Endothelial cell of umbilical vein (primary cell): ENCODE measurements at regions not wholly inside any gene's neighbourhood (a gene's known extent, or its start where the extent isn't known, plus 50 kb on each side); places are given as distances from the start of the nearest gene placed in this dataset.

Experiments
- BruUV-seq: library from RNA; stranded (reverse); fragments of 400-500 nt; replicated peaks from 2 replicates; lab custom pipeline; 2021; lab: Mats Ljungman, UMichigan
- CTCF ChIA-PET: fragments of 300-600, 350-600 bp; sonication (Branson Sonifier 250); formaldehyde crosslinking; loops from one replicate; lab custom pipeline; 2021; ENCODE audit warnings: antibody characterized with exemption, inconsistent platforms; lab: Charles Lee
- POLR2A ChIA-PET: fragments of 300-600, 350-600 bp; sonication (Branson Sonifier 250); formaldehyde crosslinking; loops from one replicate; lab custom pipeline; 2021; ENCODE audit warnings: antibody characterized with exemption, inconsistent platforms; lab: Charles Lee
- DNase-seq: peaks from one replicate; pipeline ENCODE4 v3.0.0-alpha.2; 2011; ENCODE audit warnings: low read depth, low spot score
- FAIRE-seq: peaks from 2 replicates; lab custom pipeline; 2011; peaks lifted over from hg19 to GRCh38; lab: Jason Lieb, UNC
- H2AFZ ChIP-seq: 2 replicates; pipeline ENCODE4 v1.6.0; 2012; ENCODE audit warnings: low read depth, low read length, control low read depth, inconsistent platforms
- H3K27ac ChIP-seq: 2 replicates; pipeline ENCODE4 v1.5.1; 2011; ENCODE audit warnings: low read depth, mild to moderate bottlenecking, control low read depth, low read length, moderate library complexity; ENCODE audit not compliant: insufficient read depth
- H3K27me3 ChIP-seq, 2 experiments: 2 replicates each; pipeline versions ENCODE4 v1.6.0 to v1.6.1; 2011; ENCODE audit warnings: low read length in 2 of 2, mixed read lengths in 1 of 2; ENCODE audit not compliant: control insufficient read depth in 2 of 2, insufficient read depth in 2 of 2
- H3K36me3 ChIP-seq, 2 experiments: 2 replicates in 1 of 2; 3 replicates in 1 of 2; pipeline ENCODE4 v1.5.1; 2011; ENCODE audit warnings: low read length in 2 of 2, mild to moderate bottlenecking in 1 of 2, moderate library complexity in 1 of 2; ENCODE audit not compliant: control insufficient read depth in 2 of 2, insufficient read depth in 2 of 2; ENCODE audit errors: extremely low read depth in 1 of 2
- H3K4me1 ChIP-seq: 3 replicates; pipeline ENCODE4 v1.5.1; 2011; ENCODE audit warnings: mild to moderate bottlenecking, low read length; ENCODE audit not compliant: control insufficient read depth, insufficient read depth; ENCODE audit errors: extremely low read depth
- H3K4me2 ChIP-seq: 2 replicates; pipeline ENCODE4 v1.6.1; 2011; ENCODE audit warnings: low read length, control low read depth, mixed read lengths; ENCODE audit not compliant: insufficient read depth
- H3K4me3 ChIP-seq, 3 experiments: fragments of 200-600 bp in 1 of 3; sonication (generic), shearing (Covaris generic) in 1 of 3; replicated peaks in 1 of 3; 2 replicates each; pipeline ENCODE4 v1.5.1; 2011 to 2016; ENCODE audit warnings: control low read depth in 3 of 3, low read length in 3 of 3, mild to moderate bottlenecking in 2 of 3, inconsistent platforms in 1 of 3, low read depth in 1 of 3, moderate library complexity in 1 of 3; ENCODE audit not compliant: insufficient read depth in 1 of 3
- H3K79me2 ChIP-seq: 2 replicates; pipeline ENCODE4 v1.6.0; 2012; ENCODE audit warnings: low read length, inconsistent platforms; ENCODE audit not compliant: control insufficient read depth, insufficient read depth
- H3K9ac ChIP-seq: replicated peaks from 2 replicates; pipeline ENCODE3; 2011; ENCODE audit warnings: low read length, control low read depth; ENCODE audit not compliant: insufficient read depth; ENCODE audit errors: extremely low read depth
- H3K9me1 ChIP-seq: replicated peaks from 3 replicates; pipeline ENCODE4 v1.6.0; 2011; ENCODE audit warnings: mild to moderate bottlenecking, low read length; ENCODE audit not compliant: control insufficient read depth, insufficient read depth; ENCODE audit errors: extremely low read depth
- H3K9me3 ChIP-seq: replicated peaks from 2 replicates; pipeline ENCODE4 v1.5.1; 2012; ENCODE audit warnings: low read length, inconsistent platforms; ENCODE audit not compliant: control insufficient read depth, insufficient read depth
- H4K20me1 ChIP-seq: replicated peaks from 2 replicates; pipeline ENCODE3; 2011; ENCODE audit warnings: mild to moderate bottlenecking, low read length; ENCODE audit not compliant: control insufficient read depth, insufficient read depth; ENCODE audit errors: extremely low read depth
- EZH2 ChIP-seq: IDR thresholded peaks from 2 replicates; pipeline ENCODE4 v1.6.1; 2012; ENCODE audit warnings: borderline replicate concordance, low read depth, mild to moderate bottlenecking, moderate library complexity, low read length, inconsistent platforms; ENCODE audit not compliant: severe bottlenecking
- FOS ChIP-seq: IDR thresholded peaks from 2 replicates; pipeline ENCODE4 v1.6.1; 2011; ENCODE audit warnings: mild to moderate bottlenecking, low read length, moderate library complexity, borderline replicate concordance; ENCODE audit not compliant: insufficient read depth
- GATA2 ChIP-seq: IDR thresholded peaks from 2 replicates; pipeline ENCODE4 v1.7.0; 2011; ENCODE audit warnings: low read depth, mild to moderate bottlenecking, moderate library complexity, mixed read lengths, low read length; ENCODE audit not compliant: insufficient read length, insufficient read depth
- JUN ChIP-seq: IDR thresholded peaks from 2 replicates; pipeline ENCODE4 v1.6.1; 2011; ENCODE audit warnings: borderline replicate concordance, low read depth; ENCODE audit not compliant: insufficient read length, insufficient read depth
- MYC ChIP-seq: IDR thresholded peaks from one replicate; pipeline ENCODE4 v1.6.1; 2011; ENCODE audit warnings: mild to moderate bottlenecking, low read depth, low read length
- POLR2A ChIP-seq: IDR thresholded peaks from 2 replicates; pipeline ENCODE4 v1.6.1; 2012; ENCODE audit warnings: low read depth, mild to moderate bottlenecking, control low read depth, low read length
- POLR2AphosphoS5 ChIP-seq: IDR thresholded peaks from 2 replicates; pipeline ENCODE4 v1.6.1; 2012; ENCODE audit warnings: low read depth, mild to moderate bottlenecking, control low read depth, low read length, moderate library complexity; ENCODE audit not compliant: insufficient read depth
- dilution Hi-C: fragments of 300-500 bp; cut with MboI; formaldehyde crosslinking; loops from one replicate; pipeline ENCODE4 v1.15.0; 2019; ENCODE audit warnings: low sequenced_read_pairs; ENCODE audit not compliant: extremely low pct_ligation_motif_present
- intact Hi-C: fragments of 100-400 bp; cut with micrococcal nuclease; formaldehyde crosslinking; loops from one replicate; pipeline ENCODE4 v1.10.0; 2022
- TF ChIP-seq, protein P1 (sequence below): IDR thresholded peaks from 2 replicates; pipeline ENCODE4 v1.6.1; 2011; ENCODE audit not compliant: insufficient read depth, insufficient read length
- TF ChIP-seq, protein P2 (sequence below), 2 donors: IDR thresholded peaks; 1 replicate in 1 of 2; 2 replicates in 1 of 2; pipeline ENCODE4 v1.5.1; 2011; ENCODE audit warnings: low read length in 2 of 2, mild to moderate bottlenecking in 2 of 2, moderate library complexity in 2 of 2, control low read depth in 1 of 2, inconsistent platforms in 1 of 2, low read depth in 1 of 2; ENCODE audit not compliant: insufficient read depth in 1 of 2; ENCODE audit errors: extremely low read depth in 1 of 2

DNA sequence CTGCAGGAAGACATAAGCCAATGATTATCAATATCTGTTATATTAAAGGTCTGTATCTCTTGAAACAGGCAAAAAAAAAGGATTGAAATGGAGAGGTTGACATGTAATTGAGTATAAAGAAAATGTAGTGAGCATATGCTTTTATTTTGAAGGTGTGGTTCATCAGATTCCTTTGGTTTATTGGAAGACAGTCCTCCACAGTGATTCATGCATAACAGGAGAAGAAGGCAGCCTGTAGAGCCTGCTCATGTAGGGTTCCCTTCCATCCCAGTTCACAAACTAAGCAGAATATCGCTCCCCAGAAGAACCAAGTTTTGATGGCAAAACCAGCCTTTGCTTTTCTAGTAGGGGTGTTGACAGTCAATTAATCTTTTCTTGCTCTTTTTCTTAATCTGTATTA lies 1016.8 kb upstream of the ADGRL4 start:
- no peak overlapping the region for H3K9ac ChIP-seq
- H3K36me3 ChIP-seq: no peaks in the 10 kb centered on the region
- no peaks in the 10 kb centered on the region for H3K9me1 ChIP-seq
- dilution Hi-C loops: no loop called here
- H3K4me1 ChIP-seq: no peaks in the 10 kb centered on the region
- DNase-seq (no peak), FAIRE-seq (no peak)
- intact Hi-C loops: no loop called here
- POLR2A ChIA-PET: no interaction called here
- no peak overlapping the region for H3K4me3 ChIP-seq
- H4K20me1 ChIP-seq: no peaks in the 10 kb centered on the region
- CTCF ChIA-PET: no interaction called here
- H3K27me3 ChIP-seq: no peaks in the 10 kb centered on the region
- no TSS peak for BruUV-seq
- no peaks in the 10 kb centered on the region for H3K9me3 ChIP-seq
- no peak overlapping the region for H3K27ac ChIP-seq
- TF ChIP-seq MYC (no peak), GATA2 (no peak), EZH2 (no peak), JUN (no peak), FOS (no peak), POLR2AphosphoS5 (no peak), POLR2A (no peak)
- TF ChIP-seq, protein P1, sequence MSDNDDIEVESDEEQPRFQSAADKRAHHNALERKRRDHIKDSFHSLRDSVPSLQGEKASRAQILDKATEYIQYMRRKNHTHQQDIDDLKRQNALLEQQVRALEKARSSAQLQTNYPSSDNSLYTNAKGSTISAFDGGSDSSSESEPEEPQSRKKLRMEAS: no peak
- TF ChIP-seq, protein P2, sequence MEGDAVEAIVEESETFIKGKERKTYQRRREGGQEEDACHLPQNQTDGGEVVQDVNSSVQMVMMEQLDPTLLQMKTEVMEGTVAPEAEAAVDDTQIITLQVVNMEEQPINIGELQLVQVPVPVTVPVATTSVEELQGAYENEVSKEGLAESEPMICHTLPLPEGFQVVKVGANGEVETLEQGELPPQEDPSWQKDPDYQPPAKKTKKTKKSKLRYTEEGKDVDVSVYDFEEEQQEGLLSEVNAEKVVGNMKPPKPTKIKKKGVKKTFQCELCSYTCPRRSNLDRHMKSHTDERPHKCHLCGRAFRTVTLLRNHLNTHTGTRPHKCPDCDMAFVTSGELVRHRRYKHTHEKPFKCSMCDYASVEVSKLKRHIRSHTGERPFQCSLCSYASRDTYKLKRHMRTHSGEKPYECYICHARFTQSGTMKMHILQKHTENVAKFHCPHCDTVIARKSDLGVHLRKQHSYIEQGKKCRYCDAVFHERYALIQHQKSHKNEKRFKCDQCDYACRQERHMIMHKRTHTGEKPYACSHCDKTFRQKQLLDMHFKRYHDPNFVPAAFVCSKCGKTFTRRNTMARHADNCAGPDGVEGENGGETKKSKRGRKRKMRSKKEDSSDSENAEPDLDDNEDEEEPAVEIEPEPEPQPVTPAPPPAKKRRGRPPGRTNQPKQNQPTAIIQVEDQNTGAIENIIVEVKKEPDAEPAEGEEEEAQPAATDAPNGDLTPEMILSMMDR (IDR thresholded peaks at IDR 0.05; ENCODE audit: extremely low read depth in 1 of 2, insufficient read depth in 1 of 2, low read depth in 1 of 2, low read length in 2 of 2): no peak
- H3K4me2 ChIP-seq: no peak overlapping the region
- H2AFZ ChIP-seq: no peak overlapping the region
- H3K79me2 ChIP-seq: no peaks in the 10 kb centered on the region
